ENCODE measurements at regions not wholly inside any gene's neighbourhood (a gene's known extent, or its start where the extent isn't known, plus 50 kb on each side); places are given as distances from the start of the nearest gene placed in this dataset.

DNA sequence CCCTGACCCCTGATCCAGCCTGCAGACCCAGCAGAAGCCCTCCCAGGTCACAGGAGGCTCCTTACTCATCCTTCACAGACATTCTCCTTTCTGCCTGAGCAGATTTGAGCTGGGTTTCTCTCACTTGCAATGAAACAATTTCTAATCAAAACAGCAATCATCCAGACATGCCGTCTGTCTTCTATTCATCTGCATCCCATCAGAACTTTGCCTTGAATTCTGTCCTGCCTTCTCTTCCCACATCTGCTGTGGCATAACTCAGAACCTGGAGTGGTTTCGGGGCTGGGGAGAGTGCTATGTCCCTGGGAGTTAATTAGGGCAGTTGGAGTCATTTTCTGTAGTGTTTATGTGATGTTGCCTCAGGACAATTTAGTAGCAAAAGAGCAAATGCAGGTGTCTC lies 278.6 kb downstream of the CBLN1 start:
- Histone ChIP-seq H3K9me2 (no peaks in the 10 kb centered on the region), H3K36me3 (replicated peaks in 1 of 2; ENCODE audit: control insufficient read depth in 1 of 2, insufficient read depth in 2 of 2, low read length in 1 of 2) (no peaks in the 10 kb centered on the region), H3F3A (replicated peaks; ENCODE audit: insufficient read depth) (no peaks in the 10 kb centered on the region), H3K79me2 (ENCODE audit: insufficient read depth) (no peaks in the 10 kb centered on the region), H3K4me2 (no peak overlapping the region), H3K27ac (ENCODE audit: low read depth in 2 of 2, low read length in 1 of 2) (peak overlapping the region in 1 of 2 experiments; percentile 34; a peak in 1 of 4 replicates), H3K27me3 (ENCODE audit: insufficient read depth) (no peaks in the 10 kb centered on the region; the same call in 1 of the 2 replicates), H4K20me1 (ENCODE audit: insufficient read depth) (no peaks in the 10 kb centered on the region), H3K4me3 (ENCODE audit: low read depth in 2 of 2, low read length in 1 of 2) (no peak overlapping the region), H3K9me3 (no peaks in the 10 kb centered on the region), H3K9ac (no peak overlapping the region), H3K4me1 (ENCODE audit: control insufficient read depth in 1 of 2, insufficient read depth in 2 of 2, low read depth in 1 of 2, low read length in 1 of 2) (peaks cover 0 to 15% of the 10 kb centered on the region in 2 experiments; a peak in 1 of 4 replicates), H2AFZ (ENCODE audit: low read depth) (no peak overlapping the region)
- 7% methylated on average over 2 of the region's 2 CpGs for WGBS (ENCODE audit: low lambda C conversion rate)
- peak; percentile 27 for DNase-seq
- TF ChIP-seq, protein P1, sequence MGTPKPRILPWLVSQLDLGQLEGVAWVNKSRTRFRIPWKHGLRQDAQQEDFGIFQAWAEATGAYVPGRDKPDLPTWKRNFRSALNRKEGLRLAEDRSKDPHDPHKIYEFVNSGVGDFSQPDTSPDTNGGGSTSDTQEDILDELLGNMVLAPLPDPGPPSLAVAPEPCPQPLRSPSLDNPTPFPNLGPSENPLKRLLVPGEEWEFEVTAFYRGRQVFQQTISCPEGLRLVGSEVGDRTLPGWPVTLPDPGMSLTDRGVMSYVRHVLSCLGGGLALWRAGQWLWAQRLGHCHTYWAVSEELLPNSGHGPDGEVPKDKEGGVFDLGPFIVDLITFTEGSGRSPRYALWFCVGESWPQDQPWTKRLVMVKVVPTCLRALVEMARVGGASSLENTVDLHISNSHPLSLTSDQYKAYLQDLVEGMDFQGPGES (IDR thresholded peaks at IDR 0.05; ENCODE audit: low read depth, low read length): no peak
- no peak for TF ChIP-seq MEF2A (IDR thresholded peaks at IDR 0.05; ENCODE audit: borderline replicate concordance, low read depth)
- TF ChIP-seq, protein P2, sequence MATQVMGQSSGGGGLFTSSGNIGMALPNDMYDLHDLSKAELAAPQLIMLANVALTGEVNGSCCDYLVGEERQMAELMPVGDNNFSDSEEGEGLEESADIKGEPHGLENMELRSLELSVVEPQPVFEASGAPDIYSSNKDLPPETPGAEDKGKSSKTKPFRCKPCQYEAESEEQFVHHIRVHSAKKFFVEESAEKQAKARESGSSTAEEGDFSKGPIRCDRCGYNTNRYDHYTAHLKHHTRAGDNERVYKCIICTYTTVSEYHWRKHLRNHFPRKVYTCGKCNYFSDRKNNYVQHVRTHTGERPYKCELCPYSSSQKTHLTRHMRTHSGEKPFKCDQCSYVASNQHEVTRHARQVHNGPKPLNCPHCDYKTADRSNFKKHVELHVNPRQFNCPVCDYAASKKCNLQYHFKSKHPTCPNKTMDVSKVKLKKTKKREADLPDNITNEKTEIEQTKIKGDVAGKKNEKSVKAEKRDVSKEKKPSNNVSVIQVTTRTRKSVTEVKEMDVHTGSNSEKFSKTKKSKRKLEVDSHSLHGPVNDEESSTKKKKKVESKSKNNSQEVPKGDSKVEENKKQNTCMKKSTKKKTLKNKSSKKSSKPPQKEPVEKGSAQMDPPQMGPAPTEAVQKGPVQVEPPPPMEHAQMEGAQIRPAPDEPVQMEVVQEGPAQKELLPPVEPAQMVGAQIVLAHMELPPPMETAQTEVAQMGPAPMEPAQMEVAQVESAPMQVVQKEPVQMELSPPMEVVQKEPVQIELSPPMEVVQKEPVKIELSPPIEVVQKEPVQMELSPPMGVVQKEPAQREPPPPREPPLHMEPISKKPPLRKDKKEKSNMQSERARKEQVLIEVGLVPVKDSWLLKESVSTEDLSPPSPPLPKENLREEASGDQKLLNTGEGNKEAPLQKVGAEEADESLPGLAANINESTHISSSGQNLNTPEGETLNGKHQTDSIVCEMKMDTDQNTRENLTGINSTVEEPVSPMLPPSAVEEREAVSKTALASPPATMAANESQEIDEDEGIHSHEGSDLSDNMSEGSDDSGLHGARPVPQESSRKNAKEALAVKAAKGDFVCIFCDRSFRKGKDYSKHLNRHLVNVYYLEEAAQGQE (IDR thresholded peaks at IDR 0.05; ENCODE audit: low read depth, low read length): no peak
- TF ChIP-seq FOSL2 (IDR thresholded peaks at IDR 0.05; ENCODE audit: borderline replicate concordance, low read depth): no peak
- TF ChIP-seq RFX5 (IDR thresholded peaks at IDR 0.05; ENCODE audit: low read length): no peak
- no peak for TF ChIP-seq JUND (IDR thresholded peaks at IDR 0.05)
- no peak for TF ChIP-seq POLR2AphosphoS5 (IDR thresholded peaks at IDR 0.05; ENCODE audit: low read depth, low read length)
- peak; percentile 59 for TF ChIP-seq GATA2 (CRISPR knock-in tag; IDR thresholded peaks at IDR 0.05)
- ChIA-PET CTCF (interaction anchor here (0.9 kb wide), 1 partner anchor 28 kb away, joined by 3 read pairs; no protein-coding TSS in a partner anchor), POLR2A (no interaction called here)

DNA sequence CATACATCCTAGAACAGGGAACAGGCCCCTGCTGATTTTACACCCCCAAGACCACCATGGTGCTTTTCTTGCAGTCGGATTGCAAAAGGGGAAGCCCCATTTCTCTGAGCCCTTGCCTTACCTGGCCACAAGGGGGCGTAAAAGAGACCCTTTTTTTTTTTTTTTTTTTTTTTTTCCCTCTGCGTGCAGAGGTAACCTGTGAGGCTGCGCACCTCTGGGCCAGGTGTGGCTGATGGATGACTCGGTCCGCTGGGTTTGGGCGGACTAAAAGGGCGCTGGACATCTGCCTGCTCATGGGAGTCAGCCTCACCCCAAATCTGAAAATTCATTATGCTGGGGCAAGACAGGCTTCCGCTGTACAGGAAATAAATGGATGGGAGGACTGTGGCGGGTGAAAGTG lies 281.0 kb downstream of the CBLN1 start:
- H3K27me3 ChIP-seq (ENCODE audit: insufficient read depth): peaks cover 3% of the 10 kb centered on the region; the same call in 1 of the 2 replicates
- no peak for DNase-seq
- ChIA-PET POLR2A (no interaction called here), CTCF (no interaction called here)
- no peak overlapping the region for H2AFZ ChIP-seq (ENCODE audit: low read depth)
- peak overlapping the region in 1 of 2 experiments; percentile 44; a peak in 1 of 4 replicates for H3K4me3 ChIP-seq (ENCODE audit: low read depth in 2 of 2, low read length in 1 of 2)
- no peaks in the 10 kb centered on the region for H3K79me2 ChIP-seq (ENCODE audit: insufficient read depth)
- TF ChIP-seq, protein P3, sequence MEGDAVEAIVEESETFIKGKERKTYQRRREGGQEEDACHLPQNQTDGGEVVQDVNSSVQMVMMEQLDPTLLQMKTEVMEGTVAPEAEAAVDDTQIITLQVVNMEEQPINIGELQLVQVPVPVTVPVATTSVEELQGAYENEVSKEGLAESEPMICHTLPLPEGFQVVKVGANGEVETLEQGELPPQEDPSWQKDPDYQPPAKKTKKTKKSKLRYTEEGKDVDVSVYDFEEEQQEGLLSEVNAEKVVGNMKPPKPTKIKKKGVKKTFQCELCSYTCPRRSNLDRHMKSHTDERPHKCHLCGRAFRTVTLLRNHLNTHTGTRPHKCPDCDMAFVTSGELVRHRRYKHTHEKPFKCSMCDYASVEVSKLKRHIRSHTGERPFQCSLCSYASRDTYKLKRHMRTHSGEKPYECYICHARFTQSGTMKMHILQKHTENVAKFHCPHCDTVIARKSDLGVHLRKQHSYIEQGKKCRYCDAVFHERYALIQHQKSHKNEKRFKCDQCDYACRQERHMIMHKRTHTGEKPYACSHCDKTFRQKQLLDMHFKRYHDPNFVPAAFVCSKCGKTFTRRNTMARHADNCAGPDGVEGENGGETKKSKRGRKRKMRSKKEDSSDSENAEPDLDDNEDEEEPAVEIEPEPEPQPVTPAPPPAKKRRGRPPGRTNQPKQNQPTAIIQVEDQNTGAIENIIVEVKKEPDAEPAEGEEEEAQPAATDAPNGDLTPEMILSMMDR (IDR thresholded peaks at IDR 0.05): peak; percentile 56
- peak; percentile 20; the same call in 1 of the 2 replicates for TF ChIP-seq RAD21 (IDR thresholded peaks at IDR 0.05; ENCODE audit: low read length)
- TF ChIP-seq FOXM1 (IDR thresholded peaks at IDR 0.05; ENCODE audit: low read depth): no peak
- 34% methylated on average over 10 of the region's 10 CpGs for WGBS (ENCODE audit: low lambda C conversion rate)
- H3K4me2 ChIP-seq: no peak overlapping the region
- no peaks in the 10 kb centered on the region for H3K36me3 ChIP-seq (replicated peaks in 1 of 2; ENCODE audit: control insufficient read depth in 1 of 2, insufficient read depth in 2 of 2, low read length in 1 of 2)
- peaks cover 0 to 18% of the 10 kb centered on the region in 2 experiments; a peak in 1 of 4 replicates for H3K4me1 ChIP-seq (ENCODE audit: control insufficient read depth in 1 of 2, insufficient read depth in 2 of 2, low read depth in 1 of 2, low read length in 1 of 2)
- H4K20me1 ChIP-seq (ENCODE audit: insufficient read depth): no peaks in the 10 kb centered on the region
- H3F3A ChIP-seq (replicated peaks; ENCODE audit: insufficient read depth): no peaks in the 10 kb centered on the region
- no peak overlapping the region for H3K9ac ChIP-seq
- no peaks in the 10 kb centered on the region for H3K9me2 ChIP-seq
- no peaks in the 10 kb centered on the region for H3K9me3 ChIP-seq
- no peak overlapping the region for H3K27ac ChIP-seq (ENCODE audit: low read depth in 2 of 2, low read length in 1 of 2)
